Mesenteric fat pad (tissue), 1 donor: ENCODE measurements at regions not wholly inside any gene's neighbourhood (a gene's known extent, or its start where the extent isn't known, plus 50 kb on each side); places are given as distances from the start of the nearest gene placed in this dataset.
"Not testable (repeated sequence)": the region's sequence is repeated elsewhere in the genome, so short reads cannot be mapped to it uniquely, and the experiment has no call there.

Experiments used
- DNase-seq: peaks from one replicate; pipeline ENCODE4 v3.0.0-alpha.2; 2020; ENCODE audit warnings: low spot score
- donor health status: DM: yes; HTN: yes; CAD: no.

- no peak for DNase-seq
These were observed 537.5 kb upstream of the CCDC54 start for GRCh38 chr3:106839576-106840280.

- DNase-seq: no peak
These were observed 536.9 kb upstream of the CCDC54 start for GRCh38 chr3:106840319-106840718.

GRCh38 chr3:106842151-106842550 is 535.1 kb upstream of the CCDC54 start:
- no peak for DNase-seq

GRCh38 chr3:106844638-106845037 is 532.6 kb upstream of the CCDC54 start:
- no peak for DNase-seq

GRCh38 chr3:106848099-106848498 is 529.1 kb upstream of the CCDC54 start:
- no peak for DNase-seq

GRCh38 chr3:106850437-106850836 is 526.8 kb upstream of the CCDC54 start:
- DNase-seq: no peak

- DNase-seq: not testable (repeated sequence)
These were observed 518.9 kb upstream of the CCDC54 start for GRCh38 chr3:106858321-106858720.

GRCh38 chr3:106860182-106860581 is 517.1 kb upstream of the CCDC54 start:
- no peak for DNase-seq

- DNase-seq: no peak
These were observed 515.2 kb upstream of the CCDC54 start for GRCh38 chr3:106862067-106862466.

- DNase-seq: no peak
These were observed 499.6 kb upstream of the CCDC54 start for GRCh38 chr3:106877627-106878026.

- no peak for DNase-seq
These were observed 497.0 kb upstream of the CCDC54 start for GRCh38 chr3:106880206-106880605.

GRCh38 chr3:106881186-106881585 is 496.1 kb upstream of the CCDC54 start:
- DNase-seq: no peak

- DNase-seq: no peak
These were observed 494.9 kb upstream of the CCDC54 start for GRCh38 chr3:106882297-106882696.

- DNase-seq: no peak
These were observed 471.2 kb upstream of the CCDC54 start for GRCh38 chr3:106906074-106906473.

- no peak for DNase-seq
These were observed 468.9 kb upstream of the CCDC54 start for GRCh38 chr3:106908181-106908938.

GRCh38 chr3:106913111-106913698 is 464.0 kb upstream of the CCDC54 start:
- DNase-seq: no peak

GRCh38 chr3:106913966-106914365 is 463.3 kb upstream of the CCDC54 start:
- no peak for DNase-seq

GRCh38 chr3:106920609-106921008 is 456.6 kb upstream of the CCDC54 start:
- DNase-seq: no peak

GRCh38 chr3:106929081-106929480 is 448.2 kb upstream of the CCDC54 start:
- DNase-seq: no peak

GRCh38 chr3:106930086-106930485 is 447.2 kb upstream of the CCDC54 start:
- DNase-seq: no peak

- no peak for DNase-seq
These were observed 445.3 kb upstream of the CCDC54 start for GRCh38 chr3:106931904-106932303.

- no peak for DNase-seq
These were observed 440.9 kb upstream of the CCDC54 start for GRCh38 chr3:106936337-106936736.
